Esophagus muscularis mucosa (tissue), 3 donors: ENCODE measurements at regions not wholly inside any gene's neighbourhood (a gene's known extent, or its start where the extent isn't known, plus 50 kb on each side); places are given as distances from the start of the nearest gene placed in this dataset.

Experiments
- POLR2A ChIP-seq: fragments of 450-650 bp; IDR thresholded peaks from one replicate; pipeline ENCODE4 v1.6.1; 2017; ENCODE audit warnings: antibody characterized with exemption, moderate library complexity, mild to moderate bottlenecking, low read depth
- POLR2AphosphoS5 ChIP-seq, 2 donors: sonication (generic); formaldehyde crosslinking; IDR thresholded peaks; one replicate each; pipeline ENCODE4 v1.6.1; 2017; ENCODE audit warnings: antibody characterized with exemption in 2 of 2
- TF ChIP-seq, protein P1 (sequence below), 3 experiments: fragments of 200-600 bp in 2 of 3; fragments of 450-650 bp in 1 of 3; sonication (generic) in 2 of 3; IDR thresholded peaks; one replicate each; pipeline ENCODE4 v1.5.1; 2017 to 2019; ENCODE audit warnings: antibody characterized with exemption in 3 of 3, mild to moderate bottlenecking in 2 of 3, moderate library complexity in 1 of 3

DNA sequence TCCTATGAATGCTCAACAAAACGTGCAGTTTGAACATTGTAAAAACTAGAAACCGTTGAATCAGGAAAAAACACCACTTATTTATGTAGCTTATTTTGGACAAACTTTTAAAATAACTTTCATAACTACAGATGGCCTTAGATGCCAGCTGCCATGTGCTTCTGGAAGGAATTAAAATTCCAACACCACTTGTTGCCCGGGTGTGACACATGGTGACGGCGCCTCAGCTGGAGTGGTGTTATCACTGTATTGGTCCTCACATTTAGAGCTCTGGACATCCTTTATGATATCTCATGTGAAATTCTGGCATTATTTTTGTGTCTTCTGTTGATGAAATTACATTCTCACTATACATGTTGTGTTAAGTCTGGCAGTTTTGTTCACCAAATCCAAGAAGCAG, 211.0 kb downstream of the IPO8 start:
- TF ChIP-seq, protein P1, sequence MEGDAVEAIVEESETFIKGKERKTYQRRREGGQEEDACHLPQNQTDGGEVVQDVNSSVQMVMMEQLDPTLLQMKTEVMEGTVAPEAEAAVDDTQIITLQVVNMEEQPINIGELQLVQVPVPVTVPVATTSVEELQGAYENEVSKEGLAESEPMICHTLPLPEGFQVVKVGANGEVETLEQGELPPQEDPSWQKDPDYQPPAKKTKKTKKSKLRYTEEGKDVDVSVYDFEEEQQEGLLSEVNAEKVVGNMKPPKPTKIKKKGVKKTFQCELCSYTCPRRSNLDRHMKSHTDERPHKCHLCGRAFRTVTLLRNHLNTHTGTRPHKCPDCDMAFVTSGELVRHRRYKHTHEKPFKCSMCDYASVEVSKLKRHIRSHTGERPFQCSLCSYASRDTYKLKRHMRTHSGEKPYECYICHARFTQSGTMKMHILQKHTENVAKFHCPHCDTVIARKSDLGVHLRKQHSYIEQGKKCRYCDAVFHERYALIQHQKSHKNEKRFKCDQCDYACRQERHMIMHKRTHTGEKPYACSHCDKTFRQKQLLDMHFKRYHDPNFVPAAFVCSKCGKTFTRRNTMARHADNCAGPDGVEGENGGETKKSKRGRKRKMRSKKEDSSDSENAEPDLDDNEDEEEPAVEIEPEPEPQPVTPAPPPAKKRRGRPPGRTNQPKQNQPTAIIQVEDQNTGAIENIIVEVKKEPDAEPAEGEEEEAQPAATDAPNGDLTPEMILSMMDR (IDR thresholded peaks at IDR 0.05), result no peak
- TF ChIP-seq POLR2A (no peak), POLR2AphosphoS5 (IDR thresholded peaks at IDR 0.05) (no peak)
